Heart left ventricle (tissue), 16 donors: ENCODE measurements at regions not wholly inside any gene's neighbourhood (a gene's known extent, or its start where the extent isn't known, plus 50 kb on each side); places are given as distances from the start of the nearest gene placed in this dataset.

Source experiments
- ATAC-seq, 4 donors: fragments of 200-7000 bp; cut with Tn5 transposase; one replicate each; pipeline ENCODE4 v1.9.1; 2020 to 2022; ENCODE audit warnings: moderate library complexity in 4 of 4, mild to moderate bottlenecking in 3 of 4, moderate number of reproducible peaks in 1 of 4
- DNase-seq, 5 donors: peaks; one replicate each; pipeline ENCODE4 v3.0.0-alpha.2; 2020
- H3K27ac ChIP-seq, 12 donors: fragments of 200-600 bp; sonication (generic) in 4 of 12; one replicate each; pipeline versions ENCODE4 v1.5.0 to v1.8.0; 2016 to 2022; ENCODE audit warnings: mild to moderate bottlenecking in 2 of 12
- H3K27me3 ChIP-seq, 9 donors: fragments of 200-600 bp; sonication (generic) in 2 of 9; one replicate each; pipeline versions ENCODE4 v1.5.1 to v1.8.0; 2016 to 2022; ENCODE audit warnings: mild to moderate bottlenecking in 3 of 9
- H3K36me3 ChIP-seq, 9 donors: fragments of 200-600 bp; sonication (generic) in 2 of 9; one replicate each; pipeline versions ENCODE4 v1.5.0 to v1.8.0; 2018 to 2022; ENCODE audit warnings: mild to moderate bottlenecking in 2 of 9
- H3K4me1 ChIP-seq, 12 donors: fragments of 200-600 bp; sonication (generic) in 4 of 12; one replicate each; pipeline versions ENCODE4 v1.5.0 to v1.8.0; 2016 to 2022; ENCODE audit warnings: mild to moderate bottlenecking in 3 of 12
- H3K4me3 ChIP-seq, 12 donors: fragments of 200-600 bp; sonication (generic) in 4 of 12; one replicate each; pipeline versions ENCODE4 v1.5.0 to v1.8.0; 2017 to 2022; ENCODE audit warnings: mild to moderate bottlenecking in 9 of 12, moderate library complexity in 4 of 12
- H3K9me3 ChIP-seq, 12 donors: fragments of 200-600 bp; sonication (generic) in 4 of 12; one replicate each; pipeline versions ENCODE4 v1.5.0 to v1.8.0; 2016 to 2022; ENCODE audit warnings: mild to moderate bottlenecking in 1 of 12
- POLR2A ChIP-seq, 2 donors: fragments of 450-650 bp; IDR thresholded peaks; one replicate each; pipeline ENCODE4 v1.6.1; 2017; ENCODE audit warnings: antibody characterized with exemption in 2 of 2, mild to moderate bottlenecking in 2 of 2, moderate library complexity in 2 of 2
- WGBS, 4 donors: extraction: QIAGEN DNeasy Blood & Tissue Kit in 2 of 4; methylation state at CpG; one replicate each; pipeline versions ENCODE4 v1.1.5 to v1.1.7; 2013 to 2018; 5-methylcytosine and 5-hydroxymethylcytosine counted together
- intact Hi-C, 10 donors: fragments of 100-400 bp; cut with DNase I; formaldehyde crosslinking; loops; one replicate each; pipeline versions ENCODE4 v1.11.1 to v1.14.2; 2022
- TF ChIP-seq, protein P1 (sequence below), 12 donors: fragments of 200-600 bp; sonication (generic) in 4 of 12; IDR thresholded peaks; one replicate each; pipeline versions ENCODE4 v1.5.0 to v1.8.0; 2018 to 2022; ENCODE audit warnings: antibody characterized with exemption in 12 of 12, mild to moderate bottlenecking in 5 of 12
- donor health status: ischemic (EF 13 %, LVEDD 7.1; RV severe dilation, severe dysfunction).
- donor health status: healthy with polysubstance abuse.
- donor health status: DM: no; HTN: yes; CAD: no.
- donor health status: DM: no; HTN: no; CAD: no.
- donor health status: ischemic (EF 25% LVEDD 6.9; RV normal size, moderate dysfunction).
- donor health status: ischemic (EF 25% LVEDD 5.7; RV mildly dilated, moderate dysfunction).
- donor health status: healthy.
- donor health status: DM: yes; HTN: yes; CAD: no.
- donor health status: ischemic (EF 35%, LVEDD 5.7; RV mildly dilated, moderate dysfunction).
- donor health status: nonischemic (EF 11% LVEDD 7.7; RV severe dilation, severe dysfunction).
- donor health status: DM: yes; HTN: yes; CAD: no.
- donor health status: PGD.
- donor health status: ischemic (EF 29% LVEDD 5.4; RV normal size, mild dysfunction).
- donor health status: nonischemic (EF 23%, LVEDD 6.1; RV moderate dilation, normal function).

DNA sequence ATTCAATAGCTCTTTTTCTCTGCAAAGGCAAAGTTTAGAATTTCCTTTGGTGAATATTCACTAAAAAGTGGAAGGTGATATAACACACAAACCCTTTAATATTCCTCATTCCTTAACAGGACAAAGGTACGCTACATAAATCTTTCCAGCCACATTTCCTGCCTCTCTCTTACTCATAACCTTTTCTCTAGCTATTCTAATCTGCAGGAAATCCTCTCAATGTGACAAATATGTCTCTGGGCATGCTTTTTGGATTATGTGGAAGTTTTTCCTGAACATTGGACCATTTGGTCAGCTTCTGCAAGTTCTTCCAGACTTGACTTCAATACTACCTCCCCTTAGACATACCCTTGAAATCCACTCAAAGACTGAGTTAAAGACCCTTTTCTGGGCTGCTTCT is 186.3 kb upstream of the TUSC1 start:
- Histone ChIP-seq H3K4me3 (no peak overlapping the region), H3K27me3 (no peaks in the 10 kb centered on the region), H3K36me3 (no peaks in the 10 kb centered on the region), H3K4me1 (no peaks in the 10 kb centered on the region), H3K27ac (no peak overlapping the region), H3K9me3 (peaks cover 0 to 7% (median 0%) of the 10 kb centered on the region in 12 donors)
- WGBS, 4 donors: 40 to 60% (median 56%) methylated on average over 1 of the region's 1 CpG
- TF ChIP-seq, protein P1, sequence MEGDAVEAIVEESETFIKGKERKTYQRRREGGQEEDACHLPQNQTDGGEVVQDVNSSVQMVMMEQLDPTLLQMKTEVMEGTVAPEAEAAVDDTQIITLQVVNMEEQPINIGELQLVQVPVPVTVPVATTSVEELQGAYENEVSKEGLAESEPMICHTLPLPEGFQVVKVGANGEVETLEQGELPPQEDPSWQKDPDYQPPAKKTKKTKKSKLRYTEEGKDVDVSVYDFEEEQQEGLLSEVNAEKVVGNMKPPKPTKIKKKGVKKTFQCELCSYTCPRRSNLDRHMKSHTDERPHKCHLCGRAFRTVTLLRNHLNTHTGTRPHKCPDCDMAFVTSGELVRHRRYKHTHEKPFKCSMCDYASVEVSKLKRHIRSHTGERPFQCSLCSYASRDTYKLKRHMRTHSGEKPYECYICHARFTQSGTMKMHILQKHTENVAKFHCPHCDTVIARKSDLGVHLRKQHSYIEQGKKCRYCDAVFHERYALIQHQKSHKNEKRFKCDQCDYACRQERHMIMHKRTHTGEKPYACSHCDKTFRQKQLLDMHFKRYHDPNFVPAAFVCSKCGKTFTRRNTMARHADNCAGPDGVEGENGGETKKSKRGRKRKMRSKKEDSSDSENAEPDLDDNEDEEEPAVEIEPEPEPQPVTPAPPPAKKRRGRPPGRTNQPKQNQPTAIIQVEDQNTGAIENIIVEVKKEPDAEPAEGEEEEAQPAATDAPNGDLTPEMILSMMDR (IDR thresholded peaks at IDR 0.05): no peak
- TF ChIP-seq POLR2A (IDR thresholded peaks at IDR 0.05): no peak
- DNase-seq (no peak), ATAC-seq (no peak)
- intact Hi-C loops: no loop called here

- TF ChIP-seq POLR2A (IDR thresholded peaks at IDR 0.05): no peak
- TF ChIP-seq, protein P1 (IDR thresholded peaks at IDR 0.05): no peak
- ATAC-seq: no peak
- Histone ChIP-seq H3K4me3 (no peak overlapping the region), H3K27me3 (no peaks in the 10 kb centered on the region), H3K9me3 (no peaks in the 10 kb centered on the region), H3K4me1 (no peaks in the 10 kb centered on the region), H3K27ac (no peak overlapping the region), H3K36me3 (no peaks in the 10 kb centered on the region)
- no peak for DNase-seq
- intact Hi-C loops: no loop called here
- 59 to 64% (median 61%) methylated on average over 2 of the region's 2 CpGs for WGBS, 4 donors
Measured at GRCh38 chr9:25861421-25861820, 183.2 kb upstream of the TUSC1 start.

DNA sequence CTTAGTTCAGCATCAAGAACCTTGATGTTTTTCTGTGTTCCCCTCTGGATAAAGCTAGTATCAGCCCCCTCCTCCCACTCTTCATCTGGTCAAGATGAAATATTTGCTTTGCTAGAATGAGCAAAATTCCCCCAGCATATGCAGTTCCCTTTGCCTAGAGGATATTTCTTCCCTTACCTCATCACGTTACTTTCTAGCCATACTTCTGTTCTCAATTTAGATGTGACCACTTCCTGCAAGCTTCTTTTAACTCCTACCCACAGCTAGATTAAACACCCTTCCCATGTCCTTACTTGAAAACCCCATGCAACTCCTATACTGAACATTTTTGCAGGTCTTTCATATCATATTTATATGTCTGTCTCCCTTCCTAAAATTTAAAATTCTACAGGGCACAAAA is 178.9 kb upstream of the TUSC1 start:
- Histone ChIP-seq H3K9me3 (peaks cover 0 to 18% (median 2%) of the 10 kb centered on the region in 12 donors), H3K4me1 (no peaks in the 10 kb centered on the region), H3K36me3 (no peaks in the 10 kb centered on the region), H3K27me3 (no peaks in the 10 kb centered on the region), H3K27ac (no peak overlapping the region), H3K4me3 (no peak overlapping the region)
- 35 to 51% (median 44%) methylated on average over 1 of the region's 1 CpG for WGBS, 4 donors
- DNase-seq (no peak), ATAC-seq (no peak)
- no peak for TF ChIP-seq POLR2A (IDR thresholded peaks at IDR 0.05)
- TF ChIP-seq, protein P1 (IDR thresholded peaks at IDR 0.05): no peak
- intact Hi-C loops: no loop called here

- Histone ChIP-seq H3K27me3 (no peaks in the 10 kb centered on the region), H3K27ac (no peak overlapping the region), H3K36me3 (no peaks in the 10 kb centered on the region), H3K4me1 (no peaks in the 10 kb centered on the region), H3K9me3 (peaks cover 0 to 31% (median 4%) of the 10 kb centered on the region in 12 donors), H3K4me3 (no peak overlapping the region)
- WGBS, 4 donors: 38 to 50% (median 46%) methylated on average over 2 of the region's 2 CpGs
- intact Hi-C loops: loop anchor here in 1 of 10 donors (5.0 kb wide), 1 partner anchor 69 kb away; no protein-coding TSS in a partner anchor
- no peak for TF ChIP-seq POLR2A (IDR thresholded peaks at IDR 0.05)
- TF ChIP-seq, protein P1 (IDR thresholded peaks at IDR 0.05): no peak
- DNase-seq (no peak), ATAC-seq (no peak)
Measured at GRCh38 chr9:25850803-25851202, 172.6 kb upstream of the TUSC1 start.
